ENCODE measurements at regions not wholly inside any gene's neighbourhood (a gene's known extent, or its start where the extent isn't known, plus 50 kb on each side); places are given as distances from the start of the nearest gene placed in this dataset.
"Not testable (repeated sequence)": the region's sequence is repeated elsewhere in the genome, so short reads cannot be mapped to it uniquely, and the experiment has no call there.

- DNase-seq, result no peak
Measured at GRCh38 chr3:103927896-103928295, 1438.8 kb upstream of the ALCAM start.

- no peak for DNase-seq
Measured at GRCh38 chr3:103937094-103937493, 1429.6 kb upstream of the ALCAM start.

DNA sequence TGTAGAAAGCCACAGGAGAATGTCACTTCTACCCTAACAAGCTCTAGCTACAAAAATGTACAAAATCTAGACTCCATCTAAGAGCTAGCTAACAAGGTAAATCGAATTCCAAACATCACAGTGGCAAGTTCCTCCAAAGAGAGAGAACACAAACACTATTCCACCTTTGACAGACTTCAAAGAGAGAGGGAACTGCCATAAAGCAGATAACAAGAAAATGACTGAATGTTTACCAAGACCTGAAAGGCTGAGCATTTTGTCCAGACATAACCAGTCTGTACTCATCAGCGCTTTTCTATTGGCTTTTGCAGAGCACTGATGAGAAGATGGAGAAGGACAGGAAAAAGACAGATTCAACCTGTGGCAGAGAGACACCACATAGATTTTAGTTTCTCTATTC is 1419.6 kb upstream of the ALCAM start:
- DNase-seq, result no peak

- DNase-seq, result no peak
Measured at GRCh38 chr3:103949693-103950092, 1417.0 kb upstream of the ALCAM start.

GRCh38 chr3:103950676-103951075 is 1416.0 kb upstream of the ALCAM start:
- DNase-seq, result no peak

DNA sequence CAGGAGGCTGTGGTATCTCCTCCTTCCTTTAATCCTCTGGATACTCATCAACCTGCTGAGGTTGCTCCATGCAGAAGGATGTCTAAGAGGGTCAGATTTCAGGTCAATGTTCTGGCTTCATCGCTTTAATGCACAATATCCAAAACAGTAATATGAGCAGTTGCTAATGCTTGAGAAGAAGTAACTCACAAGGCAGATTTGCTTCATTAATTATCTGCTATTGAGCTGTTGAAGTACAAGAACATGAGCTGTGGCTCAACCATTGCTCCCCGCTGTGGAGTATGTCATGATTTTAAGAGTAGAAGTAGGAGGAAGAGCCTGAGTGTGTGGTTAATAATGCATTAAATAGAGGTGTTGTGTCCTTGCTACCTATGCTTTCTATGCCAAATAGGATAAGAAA is 1412.9 kb upstream of the ALCAM start:
- no peak for DNase-seq

GRCh38 chr3:103960819-103961218 is 1405.9 kb upstream of the ALCAM start:
- no peak for DNase-seq

DNA sequence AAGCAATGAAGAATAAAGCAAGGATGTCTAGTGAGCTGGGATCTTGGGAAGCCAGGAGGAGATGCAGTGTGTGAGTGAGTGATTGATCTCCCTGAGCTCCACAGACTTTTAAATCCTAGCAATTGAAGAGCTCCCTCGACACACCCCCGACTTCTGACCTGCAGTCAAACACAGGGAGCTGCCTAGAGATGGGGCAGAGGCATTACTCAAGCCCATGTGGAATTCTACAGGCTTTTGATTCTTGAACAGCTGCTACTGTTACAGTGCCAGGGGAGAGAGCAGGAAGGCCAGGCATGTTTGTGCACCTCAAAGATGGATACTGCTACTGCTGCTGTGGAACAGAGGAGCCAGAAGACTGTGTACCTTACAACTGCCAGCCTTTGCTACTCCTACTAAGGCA is 1403.1 kb upstream of the ALCAM start:
- DNase-seq, result no peak

- no peak for DNase-seq
Measured at GRCh38 chr3:103965764-103966163, 1400.9 kb upstream of the ALCAM start.

GRCh38 chr3:103966749-103967148 is 1400.0 kb upstream of the ALCAM start:
- no peak for DNase-seq

DNA sequence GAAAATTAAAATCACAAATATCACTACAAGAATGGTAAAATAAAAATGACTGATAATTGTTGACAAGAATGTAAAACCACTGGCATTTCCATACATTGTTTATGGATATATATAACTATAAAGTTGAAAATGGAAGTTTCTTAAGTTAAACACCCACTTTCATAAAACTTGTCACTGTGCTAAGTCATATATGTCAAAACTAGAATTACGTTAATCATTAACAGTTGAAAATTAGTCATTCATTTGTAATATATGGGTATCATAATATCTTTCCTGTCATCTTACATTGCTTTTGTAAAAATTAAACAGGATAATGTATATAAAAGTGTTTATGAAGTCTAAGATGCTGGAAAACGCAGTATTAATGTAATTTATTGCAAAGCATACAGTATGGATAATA is 1398.6 kb upstream of the ALCAM start:
- no peak for DNase-seq

GRCh38 chr3:103968751-103969150 is 1398.0 kb upstream of the ALCAM start:
- no peak for DNase-seq

DNA sequence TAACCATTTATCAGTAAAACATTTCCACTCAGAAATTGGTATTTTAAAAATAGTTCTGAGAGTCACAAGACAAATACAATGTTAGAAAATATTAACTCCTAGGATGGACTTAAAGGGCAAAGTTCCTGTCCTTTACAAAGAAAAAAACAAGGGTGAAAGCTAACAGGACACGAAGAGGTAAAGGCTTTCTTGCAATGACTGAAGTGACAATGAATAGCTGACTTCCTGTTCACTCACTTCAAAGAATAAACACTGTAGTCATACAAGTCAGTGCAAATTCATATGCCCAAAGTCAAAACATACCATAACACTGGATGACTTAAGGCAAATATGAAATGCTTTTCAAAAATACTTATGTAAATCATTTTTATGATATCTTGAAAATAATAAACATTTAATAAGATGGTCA is 1389.8 kb upstream of the ALCAM start:
- DNase-seq, result no peak

DNA sequence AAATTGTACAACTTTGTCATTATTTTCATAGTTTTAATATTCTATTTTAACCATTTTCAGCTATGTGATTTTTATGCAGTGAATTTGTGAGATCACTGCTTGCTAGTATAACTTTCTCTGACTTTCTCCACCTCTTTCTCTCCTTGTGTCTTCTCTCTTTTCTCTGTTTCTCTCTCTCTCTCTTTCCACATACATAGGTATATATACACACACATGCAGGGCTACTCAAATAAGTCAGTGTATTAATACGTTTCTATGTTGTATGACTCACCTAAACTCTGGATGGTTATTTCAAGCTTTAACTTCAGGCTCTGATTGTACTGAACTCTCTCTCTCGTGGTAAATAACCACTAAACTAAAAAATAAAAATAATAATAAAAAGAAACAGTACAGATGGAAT is 1389.3 kb upstream of the ALCAM start:
- no peak for DNase-seq

GRCh38 chr3:103991461-103992115 is 1375.1 kb upstream of the ALCAM start:
- DNase-seq, result no peak

DNA sequence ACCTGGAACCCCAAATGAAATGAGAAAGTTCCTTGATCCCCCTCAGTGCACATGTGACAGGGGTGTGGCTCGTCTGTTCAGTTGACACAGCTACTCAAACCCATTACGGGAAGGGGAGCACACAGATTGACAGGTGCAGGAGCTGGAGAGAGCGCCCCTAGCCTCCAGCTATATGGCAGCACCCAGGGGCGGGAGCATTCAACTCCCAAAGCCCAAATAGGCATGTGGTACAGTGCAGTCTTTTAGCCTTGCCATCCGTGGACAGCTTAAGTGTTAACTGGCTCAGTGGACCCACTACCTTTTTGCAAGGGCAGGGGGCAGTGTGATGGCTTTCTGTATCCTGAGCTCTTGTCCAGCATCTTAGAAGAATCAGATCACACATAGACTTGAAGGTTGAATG is 1374.2 kb upstream of the ALCAM start:
- no peak for DNase-seq

- no peak for DNase-seq
Measured at GRCh38 chr3:104004956-104005355, 1361.8 kb upstream of the ALCAM start.

- no peak for DNase-seq
Measured at GRCh38 chr3:104005815-104006214, 1360.9 kb upstream of the ALCAM start.

DNA sequence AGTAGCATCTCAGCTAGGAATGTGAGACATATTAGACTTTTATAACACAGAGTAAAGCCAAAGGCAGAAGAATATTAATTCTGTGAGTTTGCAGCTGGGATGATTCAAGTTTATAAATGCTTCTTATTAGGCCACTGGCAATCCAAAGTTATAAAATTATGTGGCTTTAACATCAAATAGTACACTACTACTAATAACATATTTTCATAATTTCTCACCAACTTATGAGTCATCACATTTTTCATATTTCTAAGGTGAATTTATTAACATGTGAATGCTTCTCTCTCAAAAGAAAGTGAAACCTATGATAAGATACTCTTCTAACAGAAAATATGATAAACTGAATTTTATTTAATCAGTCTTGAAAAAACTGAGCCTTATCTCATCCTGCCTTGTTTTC is 1348.2 kb upstream of the ALCAM start:
- no peak for DNase-seq

DNA sequence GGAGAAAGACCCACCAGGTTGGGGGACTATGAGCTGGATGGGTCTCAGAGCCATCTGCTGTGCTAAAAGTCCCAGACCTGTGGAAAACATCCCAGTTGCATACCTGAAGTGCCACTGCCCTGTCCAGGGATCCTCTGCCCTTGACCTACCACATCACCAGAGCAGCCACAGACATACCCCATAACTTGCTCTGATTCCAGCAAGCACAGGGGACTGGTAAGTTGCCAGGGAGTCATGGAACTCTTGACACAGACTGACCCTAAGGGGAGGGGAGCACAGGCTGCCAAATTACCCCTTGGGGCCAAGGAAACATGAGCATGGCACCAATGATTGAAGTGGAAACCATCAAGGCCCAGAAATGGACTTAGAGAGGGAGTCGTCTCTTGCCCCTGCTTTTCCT is 1335.1 kb upstream of the ALCAM start:
- DNase-seq, result no peak

GRCh38 chr3:104032283-104032682 is 1334.4 kb upstream of the ALCAM start:
- DNase-seq, result no peak

- no peak for DNase-seq
Measured at GRCh38 chr3:104040896-104041295, 1325.8 kb upstream of the ALCAM start.

DNA sequence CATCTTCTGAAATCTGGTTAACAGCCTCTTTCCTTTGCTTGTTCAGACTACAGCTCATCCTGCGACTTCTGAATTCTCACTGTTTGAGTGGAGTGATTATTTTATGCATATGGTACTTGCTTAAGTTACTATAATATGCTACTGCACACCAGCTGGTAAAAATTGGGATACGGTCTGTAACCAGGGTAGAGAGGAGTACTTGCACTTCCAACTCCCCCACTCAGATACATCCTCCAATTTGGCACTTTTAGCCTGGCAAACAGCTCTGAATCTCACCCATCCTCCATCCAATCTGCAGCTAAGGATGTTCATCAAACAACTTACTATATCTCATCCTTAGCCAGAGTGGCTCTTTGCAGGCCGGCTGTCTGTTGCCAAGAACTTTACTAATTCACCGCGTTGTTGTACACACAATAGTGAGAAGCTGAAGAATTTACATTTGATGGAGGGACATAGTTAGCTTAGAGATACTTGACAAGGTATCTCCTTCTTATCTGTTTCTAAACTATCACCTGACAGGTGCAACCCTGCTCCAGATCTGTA is 1323.6 kb upstream of the ALCAM start:
- not testable (repeated sequence) for DNase-seq

GRCh38 chr3:104044002-104044401 is 1322.7 kb upstream of the ALCAM start:
- DNase-seq, result no peak

DNA sequence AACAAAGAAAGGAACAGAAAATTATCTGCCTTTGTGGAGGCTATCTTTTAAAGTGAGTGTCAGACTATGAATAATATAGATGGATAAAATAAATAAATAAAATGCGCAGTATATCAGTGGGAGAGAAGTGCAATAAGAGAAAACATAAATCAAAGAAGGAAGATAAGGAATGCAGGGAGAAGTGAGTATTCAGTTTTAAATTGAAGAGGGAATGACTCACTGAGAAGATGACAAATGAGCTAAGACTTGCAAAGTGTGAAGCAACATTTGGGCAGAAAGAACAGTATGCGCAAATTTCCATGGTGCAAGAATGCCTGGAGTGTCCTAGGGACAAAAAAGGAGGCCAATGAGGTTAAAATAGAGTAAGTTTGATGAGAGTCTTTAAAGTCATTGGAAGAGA is 1300.1 kb upstream of the ALCAM start:
- no peak for DNase-seq

All from CD4-positive, alpha-beta T cell treated with Interleukin-17A for 1 hour (primary cell).